GM18498 (cell line): ENCODE measurements at regions not wholly inside any gene's neighbourhood (a gene's known extent, or its start where the extent isn't known, plus 50 kb on each side); places are given as distances from the start of the nearest gene placed in this dataset.
"Not testable (repeated sequence)": the region's sequence is repeated elsewhere in the genome, so short reads cannot be mapped to it uniquely, and the experiment has no call there.

Experiments used
- ATAC-seq: cut with Tn5 transposase; IDR thresholded peaks from one replicate; pipeline ENCODE4 v1.9.1; 2021; ENCODE audit warnings: mild to moderate bottlenecking, moderate library complexity; ENCODE audit not compliant: unreplicated experiment

DNA sequence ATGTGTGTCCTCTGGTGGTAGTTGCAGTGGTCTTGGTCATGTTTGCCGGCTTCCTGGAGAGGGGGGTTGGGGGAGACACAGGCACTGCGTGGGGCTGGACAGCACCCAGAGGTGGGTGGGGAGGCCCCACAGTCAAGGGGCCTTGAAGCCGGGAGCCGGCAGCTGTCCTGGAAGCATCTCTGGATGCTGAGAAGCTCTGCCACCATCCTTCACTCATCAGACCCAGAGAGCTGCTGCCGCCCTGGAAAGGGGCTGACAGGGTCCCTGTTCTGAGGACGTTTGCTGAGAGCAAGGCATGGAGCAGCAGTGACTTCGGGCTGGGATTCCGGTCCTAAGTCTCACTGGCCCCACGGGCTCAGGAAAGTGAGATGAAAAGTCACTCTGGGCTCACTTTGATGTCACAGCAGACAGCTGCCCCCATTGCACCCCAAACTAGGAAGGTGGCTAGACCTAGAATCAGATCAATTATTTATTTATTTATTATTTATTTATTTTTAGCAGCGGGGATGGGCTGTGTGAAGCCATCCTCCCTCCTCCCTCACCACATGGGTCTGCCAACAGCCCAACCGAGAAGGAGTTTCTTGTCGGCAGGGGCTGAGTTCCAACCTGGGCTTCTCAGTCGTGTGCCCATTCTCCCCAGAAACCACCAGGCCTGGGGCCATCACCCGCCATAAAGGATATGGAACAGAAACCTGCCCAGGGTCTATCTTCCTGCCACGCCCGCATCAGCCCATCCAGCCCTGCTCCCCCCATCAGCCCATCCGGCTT, 547.4 kb downstream of the PTPRU start:
- ATAC-seq = no peak

DNA sequence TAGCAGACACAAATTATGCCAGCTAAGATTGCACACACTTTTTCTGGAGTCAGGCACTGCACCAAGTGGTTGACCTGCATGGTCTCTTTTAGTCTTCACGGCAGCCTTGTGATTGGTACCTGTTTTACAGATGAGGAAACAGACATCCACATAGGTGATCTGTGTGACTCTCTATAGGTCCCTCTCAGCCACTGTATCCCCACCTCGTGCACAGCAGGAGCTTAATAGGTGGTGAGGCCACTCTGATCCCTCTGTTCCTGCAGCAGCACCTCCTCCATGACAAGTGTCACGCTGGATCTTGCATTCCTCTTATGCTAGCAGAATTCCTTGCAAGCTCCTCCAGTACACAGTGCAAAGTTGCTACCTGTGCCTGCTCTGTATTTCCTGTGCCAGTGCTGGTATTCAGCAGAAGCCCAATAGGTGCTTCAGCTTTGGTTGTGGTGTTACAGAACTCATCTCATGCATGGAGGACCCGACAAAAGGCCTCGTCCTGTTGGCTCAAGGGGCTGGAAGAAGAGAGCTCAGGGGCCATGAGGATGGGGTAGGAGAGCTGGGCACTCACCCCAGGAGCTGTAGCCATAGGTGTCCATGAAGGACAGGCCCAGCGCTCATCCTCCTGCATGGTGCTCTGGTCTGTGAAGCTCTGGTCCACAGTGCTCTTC, 546.7 kb downstream of the PTPRU start:
- no peak for ATAC-seq

DNA sequence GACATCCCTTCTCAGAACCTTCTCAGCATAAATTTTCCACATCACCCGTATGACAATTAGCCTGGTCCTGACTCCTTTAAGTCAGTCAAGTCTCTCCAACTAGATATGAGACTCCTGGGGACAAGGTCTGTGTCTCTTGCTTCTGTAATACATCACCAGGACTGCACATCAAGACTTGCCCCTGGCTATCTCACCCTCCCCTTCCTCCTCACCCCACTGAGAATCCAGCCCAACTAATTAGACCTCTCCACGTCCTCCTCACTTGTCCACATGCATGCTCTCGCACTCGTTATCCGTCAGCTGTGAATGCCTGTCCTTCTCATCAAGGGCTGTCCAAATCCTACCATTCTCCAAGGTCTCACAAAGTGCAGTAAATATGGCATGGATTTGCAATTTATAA, 542.8 kb downstream of the PTPRU start:
- ATAC-seq = no peak

DNA sequence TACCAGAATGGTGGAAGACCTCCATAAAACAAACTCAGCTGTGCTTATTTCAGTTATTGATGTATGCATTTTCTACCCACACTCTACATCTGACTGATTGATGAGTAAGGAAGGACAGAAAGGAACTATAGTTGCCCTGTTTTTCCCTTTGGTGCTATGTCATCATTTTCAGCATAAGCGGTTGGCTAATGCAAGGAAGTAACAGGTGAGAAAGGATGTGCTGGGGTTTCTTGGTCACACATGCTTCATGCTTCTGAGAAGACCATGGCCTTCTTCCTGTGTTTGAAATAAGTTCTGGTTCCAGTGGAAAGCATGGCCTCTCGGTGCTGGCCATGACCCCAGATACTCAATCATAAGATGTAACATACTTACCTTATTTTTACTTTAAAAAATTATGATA, 541.2 kb downstream of the PTPRU start:
- no peak for ATAC-seq

DNA sequence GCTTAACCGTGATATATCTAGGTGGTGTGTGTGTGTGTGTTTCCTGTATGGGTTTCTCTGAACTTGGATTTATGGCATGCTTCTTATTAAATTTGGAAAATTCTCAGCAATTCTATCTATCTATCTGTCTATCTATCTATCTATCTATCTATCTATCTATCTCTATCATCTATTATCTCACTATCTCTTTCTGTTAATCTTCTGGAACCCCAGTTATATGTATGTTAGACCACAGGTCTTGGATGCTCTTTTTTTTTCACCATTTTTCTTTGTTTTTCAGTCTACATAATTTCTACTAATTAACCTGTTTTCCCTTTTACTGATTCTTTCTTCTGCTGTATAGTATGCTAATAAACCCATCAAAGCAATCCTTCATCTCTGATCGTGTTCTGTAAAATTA, 538.0 kb downstream of the PTPRU start:
- ATAC-seq = no peak

DNA sequence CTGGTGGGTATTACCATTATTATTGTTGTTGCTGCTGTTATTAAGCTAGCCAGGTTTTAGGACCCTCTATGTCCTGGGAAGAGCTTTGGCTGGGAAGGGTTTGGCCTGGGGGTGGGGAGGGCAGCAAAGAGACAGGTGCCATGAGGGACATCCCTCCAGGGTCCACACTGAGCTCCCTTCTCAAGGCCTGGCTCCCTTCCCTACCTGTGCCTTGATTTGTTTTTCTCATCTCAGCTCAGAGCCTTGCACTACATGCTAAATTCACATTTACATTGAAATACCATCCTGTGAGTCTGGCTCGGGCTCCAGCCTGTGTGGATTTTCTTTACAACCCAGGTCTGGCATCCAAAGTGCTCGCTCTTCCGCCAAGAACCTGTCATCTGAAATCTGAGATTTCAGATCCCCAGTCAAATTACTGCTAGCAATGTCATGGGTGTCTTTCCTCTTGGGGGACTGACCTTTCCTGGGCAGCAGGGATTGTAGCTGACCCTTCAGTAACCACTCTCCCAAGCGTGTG, 536.3 kb downstream of the PTPRU start:
- ATAC-seq = no peak

DNA sequence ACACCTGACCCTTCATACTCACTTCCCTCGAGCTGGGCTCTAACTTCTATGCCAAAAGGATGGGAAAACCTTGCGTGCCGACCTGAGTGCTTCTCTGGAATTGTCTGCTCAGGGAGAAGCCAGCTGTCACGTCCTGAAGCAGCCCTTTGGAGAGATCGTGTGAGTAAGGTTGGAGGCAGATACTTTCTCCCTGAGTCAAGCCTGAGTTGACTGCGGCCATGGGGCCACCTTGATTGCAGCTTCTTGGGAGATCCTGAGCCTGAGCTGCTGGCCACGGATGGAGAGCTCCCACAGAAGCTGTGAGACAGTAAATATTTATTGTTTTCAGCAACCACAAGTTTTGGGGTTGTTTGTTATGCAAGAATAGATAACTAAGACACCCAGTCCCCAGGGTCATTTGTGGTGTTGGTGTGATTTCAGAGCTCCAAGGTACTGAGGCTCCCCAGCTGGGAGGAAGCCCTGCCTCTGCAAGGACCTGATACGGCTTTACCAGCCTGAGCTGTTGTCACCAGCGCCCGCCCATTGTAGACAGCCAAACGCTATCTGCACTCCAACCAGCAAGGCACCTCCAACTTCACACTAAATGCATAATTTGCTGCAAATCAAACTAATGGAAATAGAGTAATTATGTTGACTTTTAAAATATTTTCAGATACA, 531.6 kb downstream of the PTPRU start:
- ATAC-seq = no peak

DNA sequence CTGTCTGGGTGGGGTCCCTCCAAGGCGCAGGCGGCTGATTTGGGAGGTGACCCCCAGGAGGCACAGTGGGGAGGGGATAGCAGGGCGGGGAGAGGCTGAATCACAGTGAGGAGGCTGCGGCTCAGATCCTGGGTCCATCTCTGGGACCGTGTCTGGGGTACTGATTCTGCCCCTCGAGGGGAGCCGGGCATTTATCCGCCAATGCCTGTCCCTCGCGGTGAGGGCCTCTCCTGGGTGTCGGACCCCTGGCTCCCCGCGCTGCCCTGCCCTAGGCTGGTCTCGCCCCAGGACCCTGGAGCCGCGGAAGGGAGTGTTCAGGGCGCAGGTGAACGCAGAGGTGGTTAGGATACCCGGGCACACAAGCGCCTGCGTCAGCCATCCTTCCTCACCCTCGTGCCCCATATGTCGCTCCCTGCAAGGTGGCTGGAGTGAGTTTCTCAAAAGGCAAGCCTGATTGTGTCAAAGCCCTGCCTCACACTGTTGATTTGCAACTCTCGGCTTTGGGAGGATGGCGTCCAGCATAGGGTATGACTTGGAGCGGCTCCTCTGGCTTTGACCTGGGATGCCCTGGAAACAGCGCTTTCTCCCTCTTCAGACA, 530.9 kb downstream of the PTPRU start:
- no peak for ATAC-seq

DNA sequence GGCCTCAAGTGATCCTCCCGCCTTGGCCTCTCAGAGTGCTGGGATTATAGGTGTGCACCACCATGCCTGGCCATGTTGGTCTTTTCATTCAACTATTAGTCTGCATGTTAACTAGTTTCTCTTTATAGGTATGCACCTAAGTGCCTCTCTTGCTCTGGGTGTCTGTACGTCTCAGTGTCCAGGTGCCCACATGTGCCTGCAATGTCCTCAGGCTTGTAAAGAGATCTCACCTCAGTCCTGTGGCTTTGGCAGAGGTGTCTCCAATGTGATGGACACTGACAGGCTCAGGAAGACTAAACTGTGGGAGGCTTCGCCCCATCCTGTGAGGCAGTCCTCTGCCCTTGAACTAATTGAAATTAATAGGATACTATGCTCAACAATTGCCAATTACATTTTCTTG, 526.3 kb downstream of the PTPRU start:
- no peak for ATAC-seq

DNA sequence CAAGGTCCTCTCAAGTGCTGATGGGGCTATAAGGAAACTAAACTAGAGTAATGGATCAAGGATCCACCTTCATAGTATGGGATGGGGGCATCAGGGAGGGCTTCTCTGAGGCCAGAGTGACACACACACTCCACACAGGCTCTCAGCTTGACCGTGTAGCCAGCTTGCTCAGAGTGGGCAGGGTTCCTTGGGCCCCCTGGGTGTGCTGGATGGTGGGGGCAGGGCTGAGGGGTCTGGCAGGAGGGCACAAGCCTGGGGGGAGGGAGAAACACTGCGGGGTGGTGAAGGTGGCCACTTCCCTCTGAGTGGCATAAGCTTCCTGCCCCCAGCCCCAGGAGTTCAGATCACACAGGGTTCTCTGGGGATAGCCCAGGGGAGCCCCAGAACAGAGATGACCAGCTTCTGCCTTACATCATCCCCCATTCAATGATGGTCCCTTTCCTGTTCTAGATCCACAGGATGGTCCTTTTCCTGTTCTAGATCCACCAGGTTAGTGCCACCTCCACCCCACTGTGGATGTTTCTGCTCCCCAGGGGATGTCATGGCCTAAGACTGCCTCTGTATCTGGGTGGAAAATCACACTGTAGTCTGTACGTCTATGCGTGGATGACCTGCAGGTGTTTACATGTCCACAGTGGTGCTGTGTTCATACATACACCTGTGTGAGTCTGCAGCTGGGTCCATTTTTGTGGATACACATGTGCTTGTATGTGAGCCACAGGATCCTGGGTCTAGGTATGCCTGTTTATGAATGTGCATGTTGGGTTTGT, 525.0 kb downstream of the PTPRU start:
- ATAC-seq = no peak

DNA sequence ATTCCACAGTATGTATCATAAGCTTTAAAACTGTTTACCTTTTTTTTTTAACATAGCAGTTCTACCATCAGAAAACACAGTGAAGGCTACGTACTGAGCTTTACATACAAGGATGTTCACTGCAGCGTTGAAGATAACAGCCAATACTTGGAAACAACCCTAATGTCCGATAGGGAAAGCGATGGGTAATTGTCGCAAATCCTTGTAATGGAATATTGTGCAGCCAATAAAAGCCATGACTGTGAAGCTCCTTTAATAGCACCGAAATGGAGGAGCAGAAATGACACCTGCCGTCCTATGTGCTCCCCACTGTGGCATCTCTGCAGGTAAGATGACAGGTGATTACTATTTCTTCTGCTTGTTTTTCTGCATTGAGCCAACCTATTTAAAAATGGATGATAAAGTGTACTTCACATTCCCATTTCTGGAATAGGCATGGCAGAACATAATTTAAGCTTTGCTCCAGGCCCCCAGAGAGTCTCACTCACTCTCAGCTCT, 523.8 kb downstream of the PTPRU start:
- ATAC-seq = no peak

DNA sequence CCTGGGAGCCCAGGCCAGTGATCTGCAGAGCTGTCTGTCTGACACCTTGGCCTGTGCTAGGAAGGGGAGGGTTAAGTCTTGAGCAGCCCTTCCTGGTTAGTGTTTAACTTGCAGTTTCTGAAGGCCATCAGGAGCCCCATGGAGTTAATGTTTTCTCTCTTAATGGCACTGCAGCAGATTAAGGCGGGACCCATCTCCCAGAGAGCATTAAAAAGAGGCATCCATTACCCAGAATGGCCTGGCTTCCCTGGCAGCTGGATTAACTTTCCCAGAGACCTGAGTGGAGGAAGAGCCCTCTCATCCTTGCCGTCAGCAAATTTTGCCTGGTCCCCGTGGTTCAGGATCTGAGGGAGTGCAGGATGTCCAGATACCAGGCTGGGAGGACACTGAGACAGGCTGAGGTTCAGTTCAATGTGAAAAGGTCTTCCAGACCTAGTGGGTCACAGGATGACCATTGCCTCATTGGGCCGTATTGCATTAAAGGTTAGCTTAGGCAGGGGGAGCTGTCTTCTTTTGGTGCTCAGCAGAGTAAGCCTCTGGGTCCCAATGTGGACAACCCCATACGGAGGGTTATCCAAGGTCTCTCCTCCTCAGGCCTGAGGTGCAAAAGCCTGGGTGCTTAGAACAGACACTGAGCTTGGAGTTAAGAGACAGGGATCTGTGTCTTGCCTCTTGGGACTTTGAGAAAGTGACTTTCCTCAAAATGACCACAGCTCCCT, 522.6 kb downstream of the PTPRU start:
- no peak for ATAC-seq

DNA sequence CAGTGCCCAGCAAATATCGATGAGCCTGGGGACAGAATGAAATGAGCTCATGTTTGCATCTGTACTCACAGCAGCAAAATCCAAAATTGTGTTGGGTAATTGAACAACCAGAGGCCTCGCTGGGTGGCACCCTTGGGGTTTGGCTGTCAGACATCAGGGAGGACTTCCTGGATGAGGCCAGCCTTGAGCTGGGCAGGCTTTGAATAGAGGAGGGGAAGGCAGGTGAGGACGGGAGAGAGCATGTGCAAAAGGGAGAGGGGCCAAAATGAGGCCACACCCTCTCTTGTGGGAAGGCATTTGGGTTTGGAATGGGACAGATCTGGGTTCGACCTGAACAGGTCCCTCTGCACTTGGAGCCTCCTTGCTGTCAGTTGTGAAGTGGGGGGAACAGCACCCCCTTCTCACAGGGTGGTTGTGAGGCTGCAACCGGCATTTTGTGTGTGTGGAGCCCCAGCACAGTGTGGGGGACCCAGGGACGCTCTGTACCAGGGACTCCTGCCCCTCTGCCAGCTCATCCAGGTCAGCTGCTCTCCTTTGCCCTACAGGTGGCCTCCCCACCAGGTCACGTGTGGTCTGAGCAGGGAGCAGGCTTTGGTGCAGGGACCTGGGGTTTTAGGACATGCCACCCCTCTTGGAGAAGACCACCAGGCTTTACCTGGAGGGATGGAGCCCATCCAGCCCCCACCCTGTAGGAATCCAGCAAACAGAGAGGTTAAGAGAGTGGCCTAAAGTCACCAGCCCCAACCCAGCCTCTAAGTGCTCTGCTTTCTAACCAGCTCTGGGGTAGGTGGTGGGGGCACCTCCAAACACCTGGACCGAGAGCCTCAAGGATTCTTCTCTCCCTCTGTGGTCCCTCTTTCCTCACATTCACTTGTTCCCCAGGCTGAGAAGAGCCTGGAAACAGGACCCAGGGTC, 521.8 kb downstream of the PTPRU start:
- ATAC-seq = no peak

DNA sequence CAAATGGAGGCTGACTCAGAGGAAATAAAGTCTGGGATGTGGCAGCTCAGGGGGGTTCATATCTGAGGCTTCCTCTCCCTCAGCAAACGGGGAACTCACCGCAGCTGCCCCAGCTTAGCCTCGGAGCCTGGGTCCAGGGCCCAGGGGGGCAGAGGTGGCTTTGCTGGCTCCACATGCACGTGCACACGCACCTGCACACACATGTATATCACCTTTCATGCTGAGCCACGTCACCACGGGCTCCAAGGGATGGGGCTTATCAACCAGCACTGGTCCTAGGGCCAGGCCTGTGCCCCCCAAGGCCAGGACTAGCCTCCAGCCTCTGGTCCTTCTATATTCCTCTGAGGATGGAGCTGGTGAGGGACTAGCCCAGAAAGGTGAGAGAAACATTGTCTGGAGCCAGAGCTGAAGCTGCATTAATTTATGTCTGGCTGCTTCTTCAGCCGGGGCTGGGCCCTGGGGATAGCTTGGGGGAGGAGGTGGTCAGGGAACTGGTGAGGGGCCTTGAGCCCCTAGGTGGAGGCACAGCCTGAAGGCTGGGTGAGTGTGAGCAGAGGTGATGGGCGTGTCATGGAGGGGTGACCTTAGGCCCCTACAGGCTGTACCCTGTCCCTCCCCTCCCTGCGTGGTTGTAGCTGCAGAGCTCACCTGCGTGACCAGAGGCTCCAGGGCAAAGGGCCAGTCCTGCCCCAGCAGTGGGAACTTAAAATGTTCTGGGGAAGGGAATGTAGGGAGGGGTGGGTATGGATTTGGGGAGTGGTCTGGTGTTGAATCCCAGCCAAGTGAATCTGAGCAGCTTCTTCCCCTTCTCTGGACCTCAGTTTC, 520.8 kb downstream of the PTPRU start:
- ATAC-seq = no peak

DNA sequence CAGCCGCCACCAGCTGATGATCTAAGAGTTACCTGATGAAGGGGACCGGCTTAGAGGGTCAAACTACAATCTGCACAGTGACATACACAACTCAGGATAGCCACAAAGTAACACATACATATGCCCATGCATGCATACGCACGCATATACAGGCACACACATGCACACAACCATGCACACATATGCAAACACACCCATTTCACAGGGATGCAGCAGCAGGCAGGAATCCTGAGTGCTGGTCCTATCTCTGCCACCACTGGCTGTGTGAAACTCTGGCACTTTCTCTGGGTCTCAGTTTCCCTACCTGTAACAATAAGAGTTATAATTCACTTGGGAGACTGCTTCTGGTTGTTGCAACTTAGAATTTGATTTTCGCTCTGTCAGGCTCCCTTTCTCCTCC, 520.2 kb downstream of the PTPRU start:
- no peak for ATAC-seq

DNA sequence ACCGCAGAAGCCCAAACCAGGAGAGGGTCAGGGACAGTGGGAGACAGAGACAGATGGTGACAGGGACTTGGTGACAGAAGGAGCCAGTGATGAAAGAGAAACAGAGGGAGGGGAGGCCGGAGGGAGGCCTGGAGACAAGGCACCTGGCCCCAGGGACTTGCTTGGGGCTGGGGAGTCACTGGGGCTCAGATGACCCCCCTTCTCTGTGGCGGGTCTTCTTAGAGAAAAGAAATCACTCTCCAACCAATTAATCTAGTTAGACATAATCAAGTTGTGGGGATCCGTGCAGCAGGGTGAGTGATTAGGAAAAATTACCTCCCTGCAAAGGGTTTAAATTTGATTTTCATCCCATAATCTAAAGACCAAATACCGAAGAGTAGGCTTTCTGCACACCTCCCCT, 519.8 kb downstream of the PTPRU start:
- no peak for ATAC-seq

DNA sequence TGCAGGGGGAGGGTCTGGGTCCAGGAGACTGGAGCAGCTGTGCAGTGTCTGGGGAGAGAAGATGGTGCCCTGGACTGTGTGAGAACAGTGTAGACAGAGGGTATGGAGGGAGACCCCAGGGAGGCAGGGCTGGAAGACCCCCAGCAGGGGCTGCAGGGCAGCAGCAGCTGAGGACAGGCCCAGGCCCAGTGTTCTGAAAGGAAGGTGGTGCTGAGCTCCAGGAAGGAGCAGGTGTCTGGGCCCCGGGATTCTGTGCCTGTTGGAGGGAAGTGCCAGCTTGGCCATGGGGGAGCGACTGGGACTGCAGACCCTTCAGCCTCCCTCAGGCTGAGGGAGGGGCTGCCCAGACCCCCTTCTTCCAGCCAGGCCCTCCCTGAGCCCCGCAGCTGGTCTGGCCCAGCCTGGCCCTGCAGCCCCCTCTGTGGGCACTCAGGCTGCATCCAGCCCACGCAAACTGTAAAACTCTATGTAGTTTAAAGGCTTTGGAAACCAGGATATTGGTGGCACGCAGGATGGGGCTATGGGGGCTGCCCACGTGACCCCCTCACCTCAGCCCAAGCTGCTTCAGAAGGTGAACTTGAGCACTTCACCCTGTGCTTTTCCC, 519.2 kb downstream of the PTPRU start:
- not testable (repeated sequence) for ATAC-seq
